ENCODE measurements at regions not wholly inside any gene's neighbourhood (a gene's known extent, or its start where the extent isn't known, plus 50 kb on each side); places are given as distances from the start of the nearest gene placed in this dataset.
"Not testable (repeated sequence)": the region's sequence is repeated elsewhere in the genome, so short reads cannot be mapped to it uniquely, and the experiment has no call there.

- H4K8ac ChIP-seq (ENCODE audit: low read depth, low read length) = no peak overlapping the region
- H3K79me2 ChIP-seq (ENCODE audit: control insufficient read depth, insufficient read depth, low read length) = no peaks in the 10 kb centered on the region
- no peak overlapping the region for H2BK120ac ChIP-seq (ENCODE audit: low read depth, low read length)
- no peak overlapping the region for H3K4me3 ChIP-seq (ENCODE audit: low read length)
- H3K4me2 ChIP-seq (ENCODE audit: low read length) = no peak overlapping the region
- H2BK5ac ChIP-seq (ENCODE audit: low read length) = no peak overlapping the region
- H3K4me1 ChIP-seq (ENCODE audit: control insufficient read depth, low read depth, low read length) = peaks cover 10% of the 10 kb centered on the region
- no peak overlapping the region for H2AK5ac ChIP-seq (ENCODE audit: low read length)
- no peak overlapping the region for H3K18ac ChIP-seq (ENCODE audit: low read length)
- no CpG with 5 or more reads among the region's 6 CpGs for WGBS (ENCODE audit: extremely low coverage, insufficient coverage, low lambda C conversion rate)
- no peak overlapping the region for H3K27ac ChIP-seq (ENCODE audit: low read depth, low read length)
- no peak overlapping the region for H3K4ac ChIP-seq (ENCODE audit: low read depth, low read length)
- H3K23ac ChIP-seq (ENCODE audit: low read length) = no peak overlapping the region
- no peaks in the 10 kb centered on the region for H3K36me3 ChIP-seq (ENCODE audit: control insufficient read depth, insufficient read depth, low read length)
- H2BK15ac ChIP-seq (replicated peaks; ENCODE audit: low read depth) = no peak overlapping the region
- H3K56ac ChIP-seq (ENCODE audit: low read length) = no peak overlapping the region
- no peak overlapping the region for H3K9ac ChIP-seq (ENCODE audit: low read length)
- H3K27me3 ChIP-seq (ENCODE audit: insufficient read depth, low read length, poor library complexity) = no peaks in the 10 kb centered on the region
- no peaks in the 10 kb centered on the region for H3K79me1 ChIP-seq (ENCODE audit: low read length)
- no peak overlapping the region for H4K5ac ChIP-seq (ENCODE audit: low read length)
- no peak for DNase-seq
These were observed 81.0 kb upstream of the GSE1 start for GRCh38 chr16:85532147-85532546.

- not testable (repeated sequence) for H3K4ac ChIP-seq (ENCODE audit: low read depth, low read length); H3K18ac ChIP-seq (ENCODE audit: low read length); H3K27ac ChIP-seq (ENCODE audit: low read depth, low read length); H3K27me3 ChIP-seq (ENCODE audit: insufficient read depth, low read length, poor library complexity); H3K79me2 ChIP-seq (ENCODE audit: control insufficient read depth, insufficient read depth, low read length); DNase-seq; H3K23ac ChIP-seq (ENCODE audit: low read length); H3K79me1 ChIP-seq (ENCODE audit: low read length); H2BK15ac ChIP-seq (replicated peaks; ENCODE audit: low read depth); H4K8ac ChIP-seq (ENCODE audit: low read depth, low read length); H2BK5ac ChIP-seq (ENCODE audit: low read length); H3K36me3 ChIP-seq (ENCODE audit: control insufficient read depth, insufficient read depth, low read length); H3K56ac ChIP-seq (ENCODE audit: low read length); H3K4me2 ChIP-seq (ENCODE audit: low read length); H3K4me3 ChIP-seq (ENCODE audit: low read length); H2AK5ac ChIP-seq (ENCODE audit: low read length); H3K9ac ChIP-seq (ENCODE audit: low read length); H4K5ac ChIP-seq (ENCODE audit: low read length); H2BK120ac ChIP-seq (ENCODE audit: low read depth, low read length)
- peaks cover 10% of the 10 kb centered on the region for H3K4me1 ChIP-seq (ENCODE audit: control insufficient read depth, low read depth, low read length)
- WGBS (ENCODE audit: extremely low coverage, insufficient coverage, low lambda C conversion rate) = no CpG with 5 or more reads among the region's 8 CpGs
These were observed 79.5 kb upstream of the GSE1 start for GRCh38 chr16:85533593-85533992.

GRCh38 chr16:85534536-85535351 lies 78.4 kb upstream of the GSE1 start:
- no peaks in the 10 kb centered on the region for H3K36me3 ChIP-seq (ENCODE audit: control insufficient read depth, insufficient read depth, low read length)
- H2BK120ac ChIP-seq (ENCODE audit: low read depth, low read length) = no peak overlapping the region
- H3K23ac ChIP-seq (ENCODE audit: low read length) = no peak overlapping the region
- H3K27me3 ChIP-seq (ENCODE audit: insufficient read depth, low read length, poor library complexity) = no peaks in the 10 kb centered on the region
- no peak overlapping the region for H3K4me2 ChIP-seq (ENCODE audit: low read length)
- peak overlapping the region; percentile 81 for H3K56ac ChIP-seq (ENCODE audit: low read length)
- no peak overlapping the region for H3K18ac ChIP-seq (ENCODE audit: low read length)
- peak overlapping the region; percentile 57 for H2AK5ac ChIP-seq (ENCODE audit: low read length)
- H3K4me1 ChIP-seq (ENCODE audit: control insufficient read depth, low read depth, low read length) = peaks cover 10% of the 10 kb centered on the region
- no peak overlapping the region for H4K5ac ChIP-seq (ENCODE audit: low read length)
- H3K9ac ChIP-seq (ENCODE audit: low read length) = no peak overlapping the region
- DNase-seq = no peak
- H4K8ac ChIP-seq (ENCODE audit: low read depth, low read length) = no peak overlapping the region
- H2BK5ac ChIP-seq (ENCODE audit: low read length) = peak overlapping the region; percentile 21
- H2BK15ac ChIP-seq (replicated peaks; ENCODE audit: low read depth) = no peak overlapping the region
- no peak overlapping the region for H3K4me3 ChIP-seq (ENCODE audit: low read length)
- H3K27ac ChIP-seq (ENCODE audit: low read depth, low read length) = no peak overlapping the region
- peak overlapping the region; percentile 22 for H3K4ac ChIP-seq (ENCODE audit: low read depth, low read length)
- no peaks in the 10 kb centered on the region for H3K79me2 ChIP-seq (ENCODE audit: control insufficient read depth, insufficient read depth, low read length)
- no CpG with 5 or more reads among the region's 34 CpGs for WGBS (ENCODE audit: extremely low coverage, insufficient coverage, low lambda C conversion rate)
- no peaks in the 10 kb centered on the region for H3K79me1 ChIP-seq (ENCODE audit: low read length)

- Histone ChIP-seq H3K79me1 (ENCODE audit: low read length) (no peaks in the 10 kb centered on the region), H3K4me2 (ENCODE audit: low read length) (no peak overlapping the region), H2BK15ac (replicated peaks; ENCODE audit: low read depth) (no peak overlapping the region), H3K4ac (ENCODE audit: low read depth, low read length) (no peak overlapping the region), H3K4me1 (ENCODE audit: control insufficient read depth, low read depth, low read length) (peaks cover 10% of the 10 kb centered on the region), H3K18ac (ENCODE audit: low read length) (peak overlapping the region; percentile 10), H3K79me2 (ENCODE audit: control insufficient read depth, insufficient read depth, low read length) (no peaks in the 10 kb centered on the region), H2BK120ac (ENCODE audit: low read depth, low read length) (no peak overlapping the region), H4K5ac (ENCODE audit: low read length) (no peak overlapping the region), H2AK5ac (ENCODE audit: low read length) (peak overlapping the region; percentile 50), H3K4me3 (ENCODE audit: low read length) (no peak overlapping the region), H3K36me3 (ENCODE audit: control insufficient read depth, insufficient read depth, low read length) (no peaks in the 10 kb centered on the region), H2BK5ac (ENCODE audit: low read length) (peak overlapping the region; percentile 61), H3K9ac (ENCODE audit: low read length) (no peak overlapping the region), H3K27ac (ENCODE audit: low read depth, low read length) (no peak overlapping the region), H4K8ac (ENCODE audit: low read depth, low read length) (no peak overlapping the region), H3K27me3 (ENCODE audit: insufficient read depth, low read length, poor library complexity) (no peaks in the 10 kb centered on the region), H3K23ac (ENCODE audit: low read length) (no peak overlapping the region), H3K56ac (ENCODE audit: low read length) (peak overlapping the region; percentile 81)
- peak; percentile 89 for DNase-seq
- no CpG with 5 or more reads among the region's 14 CpGs for WGBS (ENCODE audit: extremely low coverage, insufficient coverage, low lambda C conversion rate)
These were observed 77.6 kb upstream of the GSE1 start for GRCh38 chr16:85535352-85536072.

- Histone ChIP-seq H3K4me1 (ENCODE audit: control insufficient read depth, low read depth, low read length) (peaks cover 10% of the 10 kb centered on the region), H3K4ac (ENCODE audit: low read depth, low read length) (no peak overlapping the region), H3K27ac (ENCODE audit: low read depth, low read length) (no peak overlapping the region), H3K9ac (ENCODE audit: low read length) (no peak overlapping the region), H3K18ac (ENCODE audit: low read length) (peak overlapping the region; percentile 10), H3K56ac (ENCODE audit: low read length) (peak overlapping the region; percentile 54), H3K4me3 (ENCODE audit: low read length) (no peak overlapping the region), H3K36me3 (ENCODE audit: control insufficient read depth, insufficient read depth, low read length) (no peaks in the 10 kb centered on the region), H2BK5ac (ENCODE audit: low read length) (peak overlapping the region; percentile 61), H3K79me2 (ENCODE audit: control insufficient read depth, insufficient read depth, low read length) (no peaks in the 10 kb centered on the region), H3K27me3 (ENCODE audit: insufficient read depth, low read length, poor library complexity) (no peaks in the 10 kb centered on the region), H2AK5ac (ENCODE audit: low read length) (peak overlapping the region; percentile 50), H3K4me2 (ENCODE audit: low read length) (no peak overlapping the region), H3K23ac (ENCODE audit: low read length) (no peak overlapping the region), H3K79me1 (ENCODE audit: low read length) (no peaks in the 10 kb centered on the region), H4K5ac (ENCODE audit: low read length) (no peak overlapping the region), H4K8ac (ENCODE audit: low read depth, low read length) (no peak overlapping the region), H2BK120ac (ENCODE audit: low read depth, low read length) (no peak overlapping the region), H2BK15ac (replicated peaks; ENCODE audit: low read depth) (no peak overlapping the region)
- WGBS (ENCODE audit: extremely low coverage, insufficient coverage, low lambda C conversion rate) = no CpG with 5 or more reads among the region's 6 CpGs
- DNase-seq = no peak
These were observed 77.1 kb upstream of the GSE1 start for GRCh38 chr16:85536073-85536410.

Data from mesendoderm (in vitro differentiated cells).